ENCODE measurements at regions not wholly inside any gene's neighbourhood (a gene's known extent, or its start where the extent isn't known, plus 50 kb on each side); places are given as distances from the start of the nearest gene placed in this dataset.

GRCh38 chr2:4653991-4654390 is 950.6 kb downstream of the DCDC2C start:
- DNase-seq (ENCODE audit: insufficient read length, low spot score), result no peak
- FAIRE-seq, result no peak

DNA sequence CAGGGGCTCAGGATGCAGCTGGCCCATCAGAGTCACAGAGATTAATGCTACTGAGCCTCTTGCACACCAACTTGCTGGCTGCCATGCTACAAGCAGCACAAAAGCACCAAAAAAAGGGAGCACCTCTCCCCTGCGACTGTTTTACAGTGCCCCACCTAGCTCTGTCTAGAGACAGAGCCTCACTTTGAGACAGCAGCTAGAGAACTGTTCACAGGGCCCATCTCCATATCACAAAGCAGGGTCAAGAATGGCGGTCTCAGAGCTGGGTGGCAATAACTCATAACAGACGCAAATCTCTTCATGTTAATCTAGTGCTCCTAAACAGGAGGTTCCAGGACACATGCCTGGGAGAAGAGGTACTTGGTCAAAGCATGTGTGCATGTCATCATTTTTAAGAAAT is 953.0 kb downstream of the DCDC2C start:
- DNase-seq (ENCODE audit: insufficient read length, low spot score) (no peak), FAIRE-seq (no peak)
- TF ChIP-seq, protein P1, sequence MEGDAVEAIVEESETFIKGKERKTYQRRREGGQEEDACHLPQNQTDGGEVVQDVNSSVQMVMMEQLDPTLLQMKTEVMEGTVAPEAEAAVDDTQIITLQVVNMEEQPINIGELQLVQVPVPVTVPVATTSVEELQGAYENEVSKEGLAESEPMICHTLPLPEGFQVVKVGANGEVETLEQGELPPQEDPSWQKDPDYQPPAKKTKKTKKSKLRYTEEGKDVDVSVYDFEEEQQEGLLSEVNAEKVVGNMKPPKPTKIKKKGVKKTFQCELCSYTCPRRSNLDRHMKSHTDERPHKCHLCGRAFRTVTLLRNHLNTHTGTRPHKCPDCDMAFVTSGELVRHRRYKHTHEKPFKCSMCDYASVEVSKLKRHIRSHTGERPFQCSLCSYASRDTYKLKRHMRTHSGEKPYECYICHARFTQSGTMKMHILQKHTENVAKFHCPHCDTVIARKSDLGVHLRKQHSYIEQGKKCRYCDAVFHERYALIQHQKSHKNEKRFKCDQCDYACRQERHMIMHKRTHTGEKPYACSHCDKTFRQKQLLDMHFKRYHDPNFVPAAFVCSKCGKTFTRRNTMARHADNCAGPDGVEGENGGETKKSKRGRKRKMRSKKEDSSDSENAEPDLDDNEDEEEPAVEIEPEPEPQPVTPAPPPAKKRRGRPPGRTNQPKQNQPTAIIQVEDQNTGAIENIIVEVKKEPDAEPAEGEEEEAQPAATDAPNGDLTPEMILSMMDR (IDR thresholded peaks at IDR 0.05; ENCODE audit: insufficient read depth, missing control alignments), result no peak

More at GRCh38 chr2:4653991-4654390, 950.6 kb downstream of the DCDC2C start:
- TF ChIP-seq, protein P1 (IDR thresholded peaks at IDR 0.05; ENCODE audit: insufficient read depth, missing control alignments), result no peak

DNA sequence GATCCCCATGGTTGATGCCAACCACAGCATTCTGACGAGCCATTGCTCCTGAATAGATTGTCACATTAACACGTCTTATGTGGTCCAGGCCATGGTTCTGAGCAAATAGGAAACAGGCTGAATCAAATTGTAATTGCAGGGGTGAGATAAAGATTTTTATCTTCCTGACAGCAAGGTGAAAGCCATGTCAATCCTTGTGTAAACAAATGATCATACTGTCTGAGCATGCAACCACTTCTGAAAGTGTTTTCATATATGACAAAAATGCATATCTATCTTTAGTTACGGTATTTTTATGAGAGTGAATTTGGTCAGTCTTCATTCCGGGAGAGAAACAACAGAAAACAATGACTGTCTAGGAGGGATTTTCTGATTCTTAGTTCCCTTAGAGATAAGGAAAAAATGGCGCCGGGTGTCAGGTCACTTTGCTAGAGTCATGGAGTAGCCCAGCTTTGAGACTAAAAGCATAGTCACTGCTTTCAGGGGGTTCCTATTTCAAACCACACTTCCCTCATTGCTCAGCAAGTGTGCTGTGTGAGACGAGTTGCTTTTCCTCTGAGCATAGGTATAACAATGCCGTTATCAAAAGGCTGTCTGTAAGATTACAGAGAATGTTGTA is 958.9 kb downstream of the DCDC2C start:
- no peak for FAIRE-seq

GRCh38 chr2:4668381-4668780 is 965.0 kb downstream of the DCDC2C start:
- TF ChIP-seq, protein P1 (IDR thresholded peaks at IDR 0.05; ENCODE audit: insufficient read depth, missing control alignments), result no peak
- no peak for FAIRE-seq
- no peak for DNase-seq (ENCODE audit: insufficient read length, low spot score)

More for the DNA sequence above, 958.9 kb downstream of the DCDC2C start:
- TF ChIP-seq, protein P1 (IDR thresholded peaks at IDR 0.05; ENCODE audit: insufficient read depth, missing control alignments), result no peak
- DNase-seq (ENCODE audit: insufficient read length, low spot score), result no peak

DNA sequence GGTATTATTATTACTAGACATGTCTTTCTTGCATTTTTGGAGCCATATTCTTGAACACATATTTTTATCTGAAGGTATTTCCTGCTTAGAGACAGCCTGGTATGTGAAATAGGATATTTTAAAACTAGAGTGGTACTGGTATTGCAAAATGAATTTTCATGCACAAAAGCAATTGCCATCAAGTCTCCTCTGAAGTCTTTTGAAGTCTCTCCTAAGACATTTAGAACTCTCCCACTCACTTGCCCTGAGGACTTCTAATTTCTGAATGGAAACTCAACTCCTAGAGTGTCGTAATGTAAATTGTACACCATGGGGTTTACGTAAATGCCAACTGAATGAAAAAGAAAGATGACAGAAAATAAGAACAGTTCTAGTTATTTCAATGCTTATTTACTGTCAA is 967.0 kb downstream of the DCDC2C start:
- TF ChIP-seq, protein P1 (IDR thresholded peaks at IDR 0.05; ENCODE audit: insufficient read depth, missing control alignments), result no peak
- peak; percentile 21 for FAIRE-seq
- DNase-seq (ENCODE audit: insufficient read length, low spot score), result no peak

GRCh38 chr2:4673025-4673489 is 969.7 kb downstream of the DCDC2C start:
- FAIRE-seq (no peak), DNase-seq (ENCODE audit: insufficient read length, low spot score) (no peak)
- TF ChIP-seq, protein P1 (IDR thresholded peaks at IDR 0.05; ENCODE audit: insufficient read depth, missing control alignments), result no peak

GRCh38 chr2:4674007-4674406 is 970.6 kb downstream of the DCDC2C start:
- DNase-seq (ENCODE audit: insufficient read length, low spot score), result no peak
- no peak for FAIRE-seq
- TF ChIP-seq, protein P1 (IDR thresholded peaks at IDR 0.05; ENCODE audit: insufficient read depth, missing control alignments), result no peak

All from D721Med (cell line).